ENCODE measurements at regions not wholly inside any gene's neighbourhood (a gene's known extent, or its start where the extent isn't known, plus 50 kb on each side); places are given as distances from the start of the nearest gene placed in this dataset.

DNA sequence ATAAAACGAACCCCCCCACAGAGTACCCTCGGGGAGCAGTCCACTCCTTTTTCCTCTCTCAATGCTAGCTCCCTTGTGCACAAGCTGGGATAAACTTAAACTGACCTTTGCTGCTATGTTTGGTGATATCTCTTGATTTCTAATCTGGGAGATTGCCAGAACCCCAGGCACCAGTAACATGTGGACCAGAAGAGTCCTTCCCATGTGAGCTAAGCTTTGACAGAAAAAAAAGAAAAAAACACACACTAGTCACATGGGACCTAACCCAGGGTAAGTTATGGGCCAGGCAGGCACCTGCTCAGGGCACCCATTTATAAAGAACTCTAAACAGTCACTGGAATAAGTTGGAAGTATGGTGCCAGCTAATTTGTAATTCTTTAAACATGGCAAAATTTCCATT lies 242.6 kb downstream of the EN1 start:
- TF ChIP-seq CTCF (IDR thresholded peaks at IDR 0.05; ENCODE audit: low read depth, low read length, missing input control): no peak
- no peak for TF ChIP-seq TAF1 (conservative IDR thresholded peaks at IDR 0.05)
- no peak for TF ChIP-seq YY1 (IDR thresholded peaks at IDR 0.05)
- TF ChIP-seq JUND (IDR thresholded peaks at IDR 0.05): no peak
- no peak for TF ChIP-seq FOXA1 (IDR thresholded peaks at IDR 0.05)
- no peak for TF ChIP-seq RXRA (IDR thresholded peaks at IDR 0.05)
- TF ChIP-seq, protein P1, sequence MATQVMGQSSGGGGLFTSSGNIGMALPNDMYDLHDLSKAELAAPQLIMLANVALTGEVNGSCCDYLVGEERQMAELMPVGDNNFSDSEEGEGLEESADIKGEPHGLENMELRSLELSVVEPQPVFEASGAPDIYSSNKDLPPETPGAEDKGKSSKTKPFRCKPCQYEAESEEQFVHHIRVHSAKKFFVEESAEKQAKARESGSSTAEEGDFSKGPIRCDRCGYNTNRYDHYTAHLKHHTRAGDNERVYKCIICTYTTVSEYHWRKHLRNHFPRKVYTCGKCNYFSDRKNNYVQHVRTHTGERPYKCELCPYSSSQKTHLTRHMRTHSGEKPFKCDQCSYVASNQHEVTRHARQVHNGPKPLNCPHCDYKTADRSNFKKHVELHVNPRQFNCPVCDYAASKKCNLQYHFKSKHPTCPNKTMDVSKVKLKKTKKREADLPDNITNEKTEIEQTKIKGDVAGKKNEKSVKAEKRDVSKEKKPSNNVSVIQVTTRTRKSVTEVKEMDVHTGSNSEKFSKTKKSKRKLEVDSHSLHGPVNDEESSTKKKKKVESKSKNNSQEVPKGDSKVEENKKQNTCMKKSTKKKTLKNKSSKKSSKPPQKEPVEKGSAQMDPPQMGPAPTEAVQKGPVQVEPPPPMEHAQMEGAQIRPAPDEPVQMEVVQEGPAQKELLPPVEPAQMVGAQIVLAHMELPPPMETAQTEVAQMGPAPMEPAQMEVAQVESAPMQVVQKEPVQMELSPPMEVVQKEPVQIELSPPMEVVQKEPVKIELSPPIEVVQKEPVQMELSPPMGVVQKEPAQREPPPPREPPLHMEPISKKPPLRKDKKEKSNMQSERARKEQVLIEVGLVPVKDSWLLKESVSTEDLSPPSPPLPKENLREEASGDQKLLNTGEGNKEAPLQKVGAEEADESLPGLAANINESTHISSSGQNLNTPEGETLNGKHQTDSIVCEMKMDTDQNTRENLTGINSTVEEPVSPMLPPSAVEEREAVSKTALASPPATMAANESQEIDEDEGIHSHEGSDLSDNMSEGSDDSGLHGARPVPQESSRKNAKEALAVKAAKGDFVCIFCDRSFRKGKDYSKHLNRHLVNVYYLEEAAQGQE (IDR thresholded peaks at IDR 0.05): no peak
- TF ChIP-seq ATF3 (IDR thresholded peaks at IDR 0.05): no peak
- TF ChIP-seq NR2F2 (IDR thresholded peaks at IDR 0.05): no peak
- TF ChIP-seq EGR1 (IDR thresholded peaks at IDR 0.05; ENCODE audit: low read depth in 2 of 2): no peak
- TF ChIP-seq, protein P2, sequence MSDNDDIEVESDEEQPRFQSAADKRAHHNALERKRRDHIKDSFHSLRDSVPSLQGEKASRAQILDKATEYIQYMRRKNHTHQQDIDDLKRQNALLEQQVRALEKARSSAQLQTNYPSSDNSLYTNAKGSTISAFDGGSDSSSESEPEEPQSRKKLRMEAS (IDR thresholded peaks at IDR 0.05): no peak
- TF ChIP-seq RAD21 (IDR thresholded peaks at IDR 0.05): no peak
- no peak for TF ChIP-seq SP1 (IDR thresholded peaks at IDR 0.05)

Measured in liver (tissue), 3 donors.